ENCODE measurements at regions not wholly inside any gene's neighbourhood (a gene's known extent, or its start where the extent isn't known, plus 50 kb on each side); places are given as distances from the start of the nearest gene placed in this dataset.

DNA sequence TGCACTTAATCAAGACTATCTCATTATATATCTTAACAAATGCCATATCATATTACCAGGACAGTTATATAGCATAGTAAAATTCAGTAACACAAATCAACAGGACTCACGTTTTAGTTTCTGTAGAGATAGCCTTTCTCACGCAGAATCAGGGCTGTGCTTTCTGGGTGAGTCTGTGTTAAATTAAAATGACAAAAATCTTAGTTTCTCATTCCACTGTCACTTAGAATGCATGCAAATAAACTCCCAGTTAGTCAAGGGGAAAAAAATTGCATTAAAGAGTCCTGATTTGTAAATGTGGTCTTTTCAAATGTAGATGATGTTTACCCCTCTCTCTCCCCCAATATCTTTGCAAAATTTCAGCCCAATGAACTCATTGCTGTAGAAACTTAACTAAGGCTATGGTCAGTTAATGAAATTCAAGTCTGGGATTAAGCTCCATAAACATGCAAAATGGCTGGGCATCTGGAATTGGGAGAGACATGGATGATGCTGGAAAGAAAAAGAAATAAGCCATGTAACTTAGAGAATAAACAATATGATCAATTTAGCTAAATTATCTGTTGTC is 77.8 kb upstream of the MGAT4C start:
- H3K4me1 ChIP-seq, result no peaks in the 10 kb centered on the region
- H3K36me3 ChIP-seq, result no peaks in the 10 kb centered on the region
- intact Hi-C loops (cut with DNase I; ENCODE audit: low total_unique reads), result no loop called here
- H3K27me3 ChIP-seq (replicated peaks in 1 of 7), result no peaks in the 10 kb centered on the region
- H3K27ac ChIP-seq, result no peak overlapping the region
- no peaks in the 10 kb centered on the region for H3K9me3 ChIP-seq
- H3K4me3 ChIP-seq, result no peak overlapping the region
- WGBS, 5 donors, result 46 to 66% (median 54%) methylated on average over 2 of the region's 2 CpGs
- TF ChIP-seq POLR2A (IDR thresholded peaks at IDR 0.05), result no peak
- TF ChIP-seq, protein P1, sequence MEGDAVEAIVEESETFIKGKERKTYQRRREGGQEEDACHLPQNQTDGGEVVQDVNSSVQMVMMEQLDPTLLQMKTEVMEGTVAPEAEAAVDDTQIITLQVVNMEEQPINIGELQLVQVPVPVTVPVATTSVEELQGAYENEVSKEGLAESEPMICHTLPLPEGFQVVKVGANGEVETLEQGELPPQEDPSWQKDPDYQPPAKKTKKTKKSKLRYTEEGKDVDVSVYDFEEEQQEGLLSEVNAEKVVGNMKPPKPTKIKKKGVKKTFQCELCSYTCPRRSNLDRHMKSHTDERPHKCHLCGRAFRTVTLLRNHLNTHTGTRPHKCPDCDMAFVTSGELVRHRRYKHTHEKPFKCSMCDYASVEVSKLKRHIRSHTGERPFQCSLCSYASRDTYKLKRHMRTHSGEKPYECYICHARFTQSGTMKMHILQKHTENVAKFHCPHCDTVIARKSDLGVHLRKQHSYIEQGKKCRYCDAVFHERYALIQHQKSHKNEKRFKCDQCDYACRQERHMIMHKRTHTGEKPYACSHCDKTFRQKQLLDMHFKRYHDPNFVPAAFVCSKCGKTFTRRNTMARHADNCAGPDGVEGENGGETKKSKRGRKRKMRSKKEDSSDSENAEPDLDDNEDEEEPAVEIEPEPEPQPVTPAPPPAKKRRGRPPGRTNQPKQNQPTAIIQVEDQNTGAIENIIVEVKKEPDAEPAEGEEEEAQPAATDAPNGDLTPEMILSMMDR (IDR thresholded peaks at IDR 0.05 in 8 of 11, conservative IDR thresholded peaks at IDR 0.05 in 3 of 11), result no peak
- no peak for DNase-seq

- no peaks in the 10 kb centered on the region for H3K4me1 ChIP-seq
- TF ChIP-seq, protein P1 (IDR thresholded peaks at IDR 0.05 in 8 of 11, conservative IDR thresholded peaks at IDR 0.05 in 3 of 11), result no peak
- TF ChIP-seq POLR2A (IDR thresholded peaks at IDR 0.05) (no peak), POLR2AphosphoS5 (IDR thresholded peaks at IDR 0.05) (no peak)
- H3K4me3 ChIP-seq, result no peak overlapping the region
- intact Hi-C loops (cut with DNase I; ENCODE audit: low total_unique reads), result no loop called here
- no peak overlapping the region for H3K27ac ChIP-seq
- H3K36me3 ChIP-seq, result no peaks in the 10 kb centered on the region
- no peak for DNase-seq
- H3K27me3 ChIP-seq (replicated peaks in 1 of 7), result no peaks in the 10 kb centered on the region
- WGBS, 5 donors, result 17 to 49% (median 33%) methylated on average over 2 of the region's 2 CpGs
- H3K9me3 ChIP-seq, result no peaks in the 10 kb centered on the region
Measured at GRCh38 chr12:86331457-86331856, 75.3 kb upstream of the MGAT4C start.

- intact Hi-C loops (cut with DNase I; ENCODE audit: low total_unique reads), result no loop called here
- no peaks in the 10 kb centered on the region for H3K9me3 ChIP-seq
- H3K4me1 ChIP-seq, result no peaks in the 10 kb centered on the region
- H3K27ac ChIP-seq, result no peak overlapping the region
- no peaks in the 10 kb centered on the region for H3K36me3 ChIP-seq
- no peak for DNase-seq
- no peaks in the 10 kb centered on the region for H3K27me3 ChIP-seq (replicated peaks in 1 of 7)
- H3K4me3 ChIP-seq, result no peak overlapping the region
- 49 to 65% (median 62%) methylated on average over 4 of the region's 4 CpGs for WGBS, 5 donors
- TF ChIP-seq POLR2AphosphoS5 (IDR thresholded peaks at IDR 0.05) (no peak), POLR2A (IDR thresholded peaks at IDR 0.05) (no peak)
- TF ChIP-seq, protein P1 (IDR thresholded peaks at IDR 0.05 in 8 of 11, conservative IDR thresholded peaks at IDR 0.05 in 3 of 11), result no peak
Measured at GRCh38 chr12:86331012-86331411, 74.8 kb upstream of the MGAT4C start.

DNA sequence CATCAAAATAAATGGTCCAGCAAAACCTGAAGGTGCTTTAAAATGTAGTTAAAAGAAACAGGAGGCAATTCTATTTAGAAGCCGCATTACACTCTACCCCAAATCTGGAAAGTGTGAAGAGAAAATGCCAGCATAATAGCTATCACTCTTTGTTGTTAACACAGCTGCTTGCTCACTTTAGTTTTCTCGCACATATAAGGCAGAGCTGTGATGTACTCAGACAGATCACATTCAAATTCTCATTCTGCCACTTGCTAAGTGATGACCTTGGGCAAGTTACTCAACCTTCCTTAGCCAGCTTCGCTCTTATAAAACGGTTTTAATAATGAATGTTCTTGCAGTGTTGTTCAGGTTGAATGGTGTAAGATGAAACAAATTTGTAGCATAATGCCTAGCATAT is 56.0 kb upstream of the MGAT4C start:
- Histone ChIP-seq H3K4me3 (no peak overlapping the region), H3K4me1 (no peaks in the 10 kb centered on the region), H3K27ac (no peak overlapping the region), H3K27me3 (replicated peaks in 1 of 7) (no peaks in the 10 kb centered on the region), H3K9me3 (peaks cover 0 to 6% (median 0%) of the 10 kb centered on the region in 8 donors), H3K36me3 (no peaks in the 10 kb centered on the region)
- TF ChIP-seq POLR2A (IDR thresholded peaks at IDR 0.05), result no peak
- TF ChIP-seq, protein P1 (IDR thresholded peaks at IDR 0.05 in 8 of 11, conservative IDR thresholded peaks at IDR 0.05 in 3 of 11), result no peak
- no peak for TF ChIP-seq POLR2AphosphoS5 (IDR thresholded peaks at IDR 0.05)
- intact Hi-C loops (cut with DNase I; ENCODE audit: low total_unique reads), result no loop called here
- 81 to 91% (median 84%) methylated on average over 4 of the region's 4 CpGs for WGBS, 5 donors
- DNase-seq, result no peak

Small RNA genes lying in the stretch of these regions (small RNA-seq; reads per million reads assigned to genes)
- gene AC079598.2 (0 reads per million in 4 donors), gene AC079598.3 (0 reads per million in 4 donors), gene AC079598.4 (0 reads per million in 4 donors), gene CYCSP30 (0 reads per million in 4 donors)
